HG02852 (cell line): ENCODE measurements at regions not wholly inside any gene's neighbourhood (a gene's known extent, or its start where the extent isn't known, plus 50 kb on each side); places are given as distances from the start of the nearest gene placed in this dataset.

ENCODE experiments used
- ATAC-seq: cut with Tn5 transposase; IDR thresholded peaks from one replicate; pipeline ENCODE4 v1.9.1; 2021; ENCODE audit warnings: mild to moderate bottlenecking, moderate library complexity; ENCODE audit not compliant: unreplicated experiment

DNA sequence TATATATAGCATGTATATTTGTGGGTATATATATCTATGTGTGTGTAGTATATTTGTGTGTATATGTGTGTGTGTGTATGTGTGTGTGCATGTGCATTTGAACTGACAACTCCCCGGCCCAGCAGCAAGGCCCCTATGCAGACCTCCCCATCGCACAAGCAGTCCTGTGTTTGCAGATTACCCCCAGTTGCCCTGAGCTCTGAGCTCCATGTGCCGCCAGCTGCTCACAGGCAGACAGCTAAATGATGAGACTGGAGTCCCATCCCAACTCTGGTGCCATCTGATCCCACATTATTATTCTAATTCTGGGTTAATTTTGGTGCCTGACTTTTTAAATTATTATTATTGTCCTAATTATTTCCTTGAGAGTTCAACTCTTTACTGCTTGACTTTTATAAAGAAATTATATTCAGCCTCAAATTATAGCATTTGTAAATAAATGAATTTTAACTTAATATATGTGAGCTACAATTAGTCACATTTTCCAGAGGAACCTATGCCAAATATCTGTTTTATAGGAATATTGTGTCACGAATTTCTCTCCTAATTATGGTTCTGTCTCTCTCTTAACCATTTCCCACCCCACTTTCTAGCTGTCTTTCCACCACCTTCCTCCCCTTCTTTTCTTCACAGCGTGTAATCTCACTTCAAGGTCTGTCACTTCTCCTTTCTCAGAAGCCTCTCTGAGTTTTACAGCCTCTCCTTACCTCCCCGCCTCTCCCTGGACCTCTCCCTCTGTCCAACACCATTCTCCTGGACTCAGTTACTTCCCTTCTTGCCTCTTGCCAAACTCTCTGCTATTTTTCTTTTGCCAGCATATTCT, 90.6 kb upstream of the SYNDIG1 start:
- ATAC-seq: no peak

GRCh38 chr20:24376311-24377099, 92.9 kb upstream of the SYNDIG1 start:
- no peak for ATAC-seq

DNA sequence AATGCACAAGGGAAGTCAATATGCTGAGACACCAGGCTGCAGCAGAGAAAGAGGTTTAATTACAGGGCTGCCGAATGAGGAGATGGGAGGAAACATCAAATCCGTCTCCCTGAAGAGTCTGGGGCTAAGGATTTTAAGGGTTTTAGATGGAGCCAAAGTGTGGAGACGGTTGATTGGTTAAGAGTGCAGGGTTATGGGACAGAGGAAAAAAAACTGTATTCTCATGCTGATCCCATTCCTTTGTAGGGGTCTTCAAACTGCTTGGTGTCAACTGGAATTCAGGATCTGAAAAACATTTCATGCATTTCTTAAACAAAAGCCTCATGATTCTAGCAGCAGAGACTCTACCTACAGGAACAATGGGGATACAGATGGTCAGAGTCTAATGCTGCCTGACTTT, 96.1 kb upstream of the SYNDIG1 start:
- no peak for ATAC-seq

- no peak for ATAC-seq
Measured at GRCh38 chr20:24370911-24371695, 98.3 kb upstream of the SYNDIG1 start.

DNA sequence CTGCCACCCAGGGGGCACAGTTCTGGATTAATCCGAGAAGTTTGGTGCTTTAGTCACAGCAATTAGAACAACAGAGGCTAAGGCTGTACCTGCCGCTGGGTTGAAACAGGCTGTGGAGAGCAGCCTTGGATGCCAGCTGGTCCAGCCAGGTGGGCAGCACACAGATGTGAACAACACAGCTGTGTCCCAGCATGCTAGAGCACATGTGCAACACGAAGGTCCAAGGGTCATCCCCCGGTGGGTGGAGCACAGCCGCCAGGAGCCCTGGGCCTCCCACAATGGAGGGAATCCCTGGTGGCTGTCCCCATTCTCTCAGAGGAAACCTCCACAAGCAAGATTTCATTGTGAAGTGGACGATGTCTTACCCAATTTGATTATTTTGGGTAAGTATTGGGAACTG, 99.2 kb upstream of the SYNDIG1 start:
- ATAC-seq: no peak

GRCh38 chr20:24368253-24368652, 101.2 kb upstream of the SYNDIG1 start:
- ATAC-seq: no peak

DNA sequence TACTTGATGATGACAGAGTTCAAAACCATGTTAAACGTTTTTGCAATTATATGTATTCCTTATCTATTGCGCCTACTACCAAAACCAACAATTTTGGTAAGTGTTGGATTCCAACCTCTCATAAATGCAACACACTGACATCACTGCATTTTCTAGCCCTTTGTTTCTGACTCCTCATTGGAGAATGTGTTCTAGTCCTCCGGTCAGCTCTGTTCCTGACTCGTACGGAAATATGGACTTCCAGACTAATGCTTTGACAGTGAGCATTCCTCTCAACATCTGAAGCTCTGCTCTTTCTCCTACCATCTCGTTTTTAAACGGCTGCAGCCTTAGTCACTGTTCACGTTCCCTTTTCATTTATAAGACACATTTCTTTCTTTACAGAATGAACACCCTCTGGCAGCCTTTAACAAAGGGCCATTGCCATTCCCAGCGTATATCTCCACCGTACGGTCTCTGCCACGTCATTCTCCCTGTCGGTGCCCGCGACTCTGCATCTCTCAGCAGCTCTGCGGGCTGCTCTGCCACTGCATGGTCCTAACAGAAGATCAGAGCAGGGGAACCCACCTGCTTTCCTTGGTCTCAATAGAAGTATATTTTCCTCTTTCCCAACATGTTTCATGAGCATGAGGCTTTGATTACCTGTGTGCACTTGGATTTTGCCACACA, 103.0 kb upstream of the SYNDIG1 start:
- ATAC-seq: no peak

- no peak for ATAC-seq
Measured at GRCh38 chr20:24365670-24366069, 103.8 kb upstream of the SYNDIG1 start.

DNA sequence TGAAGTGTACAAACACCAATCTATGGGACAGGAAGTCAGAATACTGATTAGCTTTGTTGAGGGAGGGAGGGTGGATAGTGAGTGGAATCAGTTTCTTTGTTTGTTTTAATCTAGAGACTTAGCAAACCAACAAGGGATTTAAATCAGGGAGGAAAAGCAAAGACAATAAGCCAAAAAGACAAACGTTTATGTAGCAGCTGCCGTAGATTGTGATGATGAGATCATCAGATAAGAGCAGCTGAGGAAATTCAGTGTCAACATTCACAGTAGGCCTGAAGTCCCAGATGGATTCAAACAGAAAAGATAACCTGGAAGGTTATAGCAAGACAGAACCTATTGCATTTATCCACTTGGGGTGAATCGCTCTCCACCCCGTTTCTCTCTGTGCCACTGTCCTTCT, 104.9 kb upstream of the SYNDIG1 start:
- ATAC-seq: no peak

GRCh38 chr20:24363031-24363430, 106.4 kb upstream of the SYNDIG1 start:
- no peak for ATAC-seq

- ATAC-seq: no peak
Measured at GRCh38 chr20:24362080-24362479, 107.3 kb upstream of the SYNDIG1 start.

DNA sequence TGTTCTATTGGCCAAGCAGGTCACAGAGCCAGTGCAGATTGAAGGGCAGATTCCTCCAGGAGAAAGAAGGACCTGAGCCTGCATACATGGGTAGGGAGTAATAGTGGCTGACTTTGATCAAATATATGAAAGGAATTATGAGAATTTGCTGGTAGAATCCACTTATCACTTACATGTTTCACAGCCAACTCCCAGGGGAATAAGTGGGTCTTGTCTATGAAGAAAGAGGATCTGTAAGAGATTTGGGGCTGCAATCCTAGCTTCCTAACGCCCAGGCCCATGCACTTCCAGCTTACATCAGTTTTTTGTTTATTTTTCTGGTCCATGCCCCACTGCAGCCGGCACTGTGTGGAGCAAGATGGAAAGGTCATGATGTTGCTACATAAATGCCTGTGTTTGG, 107.9 kb upstream of the SYNDIG1 start:
- no peak for ATAC-seq

DNA sequence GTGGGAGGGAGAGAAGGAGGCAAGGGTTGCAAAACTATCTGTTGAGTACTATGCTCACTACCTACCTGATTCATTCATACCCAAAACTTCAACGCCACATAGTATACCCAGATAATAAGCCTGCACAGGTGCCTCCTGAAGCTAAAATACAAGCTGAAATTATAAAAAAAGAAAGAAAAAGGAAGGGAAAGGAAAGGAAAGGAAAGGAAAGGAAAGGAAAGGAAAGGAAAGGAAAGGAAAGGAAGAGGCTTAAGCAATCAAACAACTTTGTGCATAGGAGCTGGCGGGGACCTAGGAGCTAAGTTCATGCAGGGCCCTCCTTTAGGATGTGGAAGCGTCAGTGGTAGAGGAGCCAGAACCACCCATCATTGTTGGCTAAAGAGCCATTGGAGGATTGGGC, 108.9 kb upstream of the SYNDIG1 start:
- ATAC-seq: no peak

GRCh38 chr20:24359321-24360027, 110.0 kb upstream of the SYNDIG1 start:
- ATAC-seq: no peak

DNA sequence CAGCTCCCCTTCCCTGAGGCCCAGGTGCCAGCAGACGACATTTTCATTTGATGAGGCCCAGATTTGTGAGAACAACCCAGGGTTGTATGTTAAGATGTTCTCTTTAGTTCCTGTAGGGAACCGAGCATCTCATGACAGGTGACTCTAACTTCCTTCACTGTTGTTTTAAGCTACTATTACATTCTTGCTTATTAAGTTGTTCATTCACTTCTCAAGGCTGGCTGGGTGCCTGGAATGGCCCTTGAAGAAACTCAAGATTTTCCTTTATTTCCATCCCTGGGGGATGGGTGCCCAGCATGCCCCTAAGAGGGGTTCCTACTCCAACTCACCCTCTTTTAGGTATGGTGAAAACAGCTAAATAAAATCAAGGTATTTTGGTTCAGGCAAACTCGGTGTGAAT, 111.5 kb upstream of the SYNDIG1 start:
- no peak for ATAC-seq

DNA sequence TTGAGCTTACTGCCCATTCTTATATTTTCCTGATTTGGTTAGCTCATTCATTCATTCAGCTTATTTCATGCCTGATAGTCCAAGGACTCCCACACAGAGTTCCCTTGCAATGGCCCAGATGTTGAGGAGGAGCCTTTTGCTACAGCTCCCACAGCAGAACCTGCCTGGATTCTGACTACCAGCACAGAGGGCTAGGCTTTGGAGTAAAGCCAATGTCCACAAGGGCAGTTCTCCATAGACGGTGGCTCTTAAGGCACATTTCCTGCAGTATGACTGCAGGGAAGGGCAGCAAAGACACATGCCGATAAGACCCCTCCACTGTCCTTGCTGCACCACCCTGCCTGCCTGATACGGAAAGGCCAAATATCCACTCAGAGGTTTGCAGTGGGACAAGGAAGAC, 112.3 kb upstream of the SYNDIG1 start:
- ATAC-seq: no peak

DNA sequence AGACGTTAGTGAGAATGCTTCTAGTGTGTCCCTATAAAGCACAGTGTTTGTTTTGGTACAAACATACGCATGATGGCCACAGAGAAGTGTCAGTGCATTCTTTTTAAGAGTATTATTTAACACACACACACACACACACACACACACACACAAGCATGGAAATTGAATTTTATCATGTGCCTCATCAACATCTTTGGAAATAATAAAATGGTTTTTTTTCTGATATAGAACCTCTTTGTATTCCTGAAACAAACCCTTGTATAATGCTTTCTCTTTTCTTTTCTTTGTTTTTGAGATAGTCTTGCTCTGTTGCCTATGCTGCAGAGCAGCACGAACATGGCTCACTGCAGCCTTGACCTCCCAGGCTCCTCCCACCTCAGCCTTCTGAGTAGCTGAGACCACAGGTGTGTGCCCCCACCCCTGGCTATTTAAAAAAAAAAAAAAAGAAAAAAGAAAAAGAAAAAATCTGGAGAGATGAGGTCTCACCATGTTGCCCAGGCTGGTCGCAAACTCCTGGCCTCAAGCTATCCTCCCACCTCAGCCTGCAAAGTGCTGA, 116.2 kb upstream of the SYNDIG1 start:
- ATAC-seq: no peak

DNA sequence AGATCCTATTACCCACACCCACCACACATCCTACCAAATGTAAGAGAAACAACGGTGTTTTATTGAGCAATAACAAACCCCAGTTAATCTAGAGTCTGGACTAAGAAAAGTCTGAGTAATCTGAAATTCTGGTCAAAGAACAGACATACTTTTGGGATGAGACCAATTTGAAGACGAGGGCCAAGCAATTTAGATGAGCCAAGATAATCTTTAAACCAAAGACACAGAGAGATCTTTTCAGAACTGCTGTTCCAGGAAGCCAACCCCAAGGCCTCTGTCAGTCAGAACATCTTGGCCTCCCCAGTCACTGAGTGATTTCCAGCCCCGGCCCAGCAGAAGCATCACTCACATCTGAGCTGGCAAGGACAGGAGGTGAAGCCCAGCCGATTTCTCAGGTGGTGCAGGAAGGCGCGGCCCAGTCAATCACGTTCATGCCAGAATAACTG, 118.5 kb upstream of the SYNDIG1 start:
- ATAC-seq: no peak

GRCh38 chr20:24341781-24342180, 127.6 kb upstream of the SYNDIG1 start:
- ATAC-seq: no peak

- no peak for ATAC-seq
Measured at GRCh38 chr20:24340933-24341332, 128.5 kb upstream of the SYNDIG1 start.
